ENCODE measurements at regions not wholly inside any gene's neighbourhood (a gene's known extent, or its start where the extent isn't known, plus 50 kb on each side); places are given as distances from the start of the nearest gene placed in this dataset.

GRCh38 chr2:185934232-185934631 lies 195.6 kb downstream of the FSIP2 start:
- H4K20me1 ChIP-seq (ENCODE audit: insufficient read depth, low read length): no peaks in the 10 kb centered on the region
- H3K27ac ChIP-seq (ENCODE audit: low read depth, low read length): no peak overlapping the region
- no peak overlapping the region for H3K4me3 ChIP-seq (ENCODE audit: insufficient read depth, low read length)
- no peaks in the 10 kb centered on the region for H3K4me1 ChIP-seq (ENCODE audit: insufficient read depth, low read length)
- H3K4me2 ChIP-seq (ENCODE audit: insufficient read depth, low read length): no peak overlapping the region
- no peaks in the 10 kb centered on the region for H3K79me2 ChIP-seq (ENCODE audit: insufficient read depth, low read length)
- no peaks in the 10 kb centered on the region for H3K27me3 ChIP-seq (ENCODE audit: insufficient read depth, low read length)
- H2AFZ ChIP-seq (ENCODE audit: low read length): no peak overlapping the region
- no peaks in the 10 kb centered on the region for H3K9me3 ChIP-seq (ENCODE audit: low read depth, low read length)
- H3K36me3 ChIP-seq (ENCODE audit: insufficient read depth, low read length): no peaks in the 10 kb centered on the region
- no peak for TF ChIP-seq CTCF (IDR thresholded peaks at IDR 0.05; ENCODE audit: extremely low read depth, low read depth, low read length)
- DNase-seq (ENCODE audit: insufficient read length, low spot score, missing footprints): no peak

GRCh38 chr2:185939858-185940257 lies 201.3 kb downstream of the FSIP2 start:
- Histone ChIP-seq H3K9me3 (ENCODE audit: low read depth, low read length) (peaks cover 1% of the 10 kb centered on the region), H3K36me3 (ENCODE audit: insufficient read depth, low read length) (no peaks in the 10 kb centered on the region), H2AFZ (ENCODE audit: low read length) (no peak overlapping the region), H3K27me3 (ENCODE audit: insufficient read depth, low read length) (no peaks in the 10 kb centered on the region), H3K27ac (ENCODE audit: low read depth, low read length) (no peak overlapping the region), H3K4me2 (ENCODE audit: insufficient read depth, low read length) (no peak overlapping the region), H4K20me1 (ENCODE audit: insufficient read depth, low read length) (no peaks in the 10 kb centered on the region), H3K79me2 (ENCODE audit: insufficient read depth, low read length) (no peaks in the 10 kb centered on the region), H3K4me3 (ENCODE audit: insufficient read depth, low read length) (no peak overlapping the region), H3K4me1 (ENCODE audit: insufficient read depth, low read length) (no peaks in the 10 kb centered on the region)
- TF ChIP-seq CTCF (IDR thresholded peaks at IDR 0.05; ENCODE audit: extremely low read depth, low read depth, low read length): no peak
- DNase-seq (ENCODE audit: insufficient read length, low spot score, missing footprints): no peak

GRCh38 chr2:185942855-185943254 lies 204.3 kb downstream of the FSIP2 start:
- Histone ChIP-seq H3K4me3 (ENCODE audit: insufficient read depth, low read length) (no peak overlapping the region), H2AFZ (ENCODE audit: low read length) (no peak overlapping the region), H3K79me2 (ENCODE audit: insufficient read depth, low read length) (no peaks in the 10 kb centered on the region), H4K20me1 (ENCODE audit: insufficient read depth, low read length) (no peaks in the 10 kb centered on the region), H3K36me3 (ENCODE audit: insufficient read depth, low read length) (no peaks in the 10 kb centered on the region), H3K9me3 (ENCODE audit: low read depth, low read length) (peaks cover 2% of the 10 kb centered on the region), H3K27ac (ENCODE audit: low read depth, low read length) (no peak overlapping the region), H3K27me3 (ENCODE audit: insufficient read depth, low read length) (no peaks in the 10 kb centered on the region), H3K4me1 (ENCODE audit: insufficient read depth, low read length) (no peaks in the 10 kb centered on the region), H3K4me2 (ENCODE audit: insufficient read depth, low read length) (no peak overlapping the region)
- no peak for DNase-seq (ENCODE audit: insufficient read length, low spot score, missing footprints)
- no peak for TF ChIP-seq CTCF (IDR thresholded peaks at IDR 0.05; ENCODE audit: extremely low read depth, low read depth, low read length)

GRCh38 chr2:185947722-185948121 lies 209.1 kb downstream of the FSIP2 start:
- Histone ChIP-seq H3K27ac (ENCODE audit: low read depth, low read length) (no peak overlapping the region), H3K4me3 (ENCODE audit: insufficient read depth, low read length) (no peak overlapping the region), H3K4me2 (ENCODE audit: insufficient read depth, low read length) (no peak overlapping the region), H4K20me1 (ENCODE audit: insufficient read depth, low read length) (no peaks in the 10 kb centered on the region), H2AFZ (ENCODE audit: low read length) (no peak overlapping the region), H3K9me3 (ENCODE audit: low read depth, low read length) (peaks cover 2% of the 10 kb centered on the region), H3K79me2 (ENCODE audit: insufficient read depth, low read length) (no peaks in the 10 kb centered on the region), H3K4me1 (ENCODE audit: insufficient read depth, low read length) (no peaks in the 10 kb centered on the region), H3K27me3 (ENCODE audit: insufficient read depth, low read length) (no peaks in the 10 kb centered on the region), H3K36me3 (ENCODE audit: insufficient read depth, low read length) (no peaks in the 10 kb centered on the region)
- DNase-seq (ENCODE audit: insufficient read length, low spot score, missing footprints): no peak
- no peak for TF ChIP-seq CTCF (IDR thresholded peaks at IDR 0.05; ENCODE audit: extremely low read depth, low read depth, low read length)

Data from osteoblast (primary cell).